Stimulated activated CD4-positive, alpha-beta T cell treated with anti-CD3 and anti-CD28 coated beads, Interleukin-1b, Interleukin-23, amount 100 ng/mL, for 24 hours (primary cell): ENCODE measurements at regions not wholly inside any gene's neighbourhood (a gene's known extent, or its start where the extent isn't known, plus 50 kb on each side); places are given as distances from the start of the nearest gene placed in this dataset.
"Not testable (repeated sequence)": the region's sequence is repeated elsewhere in the genome, so short reads cannot be mapped to it uniquely, and the experiment has no call there.

Experiments
- DNase-seq, 4 experiments: peaks; one replicate each; pipeline ENCODE4 v3.0.0-alpha.2; 2020; ENCODE audit warnings: low read depth in 4 of 4, low spot score in 1 of 4

GRCh38 chr12:73460212-73460611 is 1077.4 kb upstream of the ATXN7L3B start:
- no peak for DNase-seq

DNA sequence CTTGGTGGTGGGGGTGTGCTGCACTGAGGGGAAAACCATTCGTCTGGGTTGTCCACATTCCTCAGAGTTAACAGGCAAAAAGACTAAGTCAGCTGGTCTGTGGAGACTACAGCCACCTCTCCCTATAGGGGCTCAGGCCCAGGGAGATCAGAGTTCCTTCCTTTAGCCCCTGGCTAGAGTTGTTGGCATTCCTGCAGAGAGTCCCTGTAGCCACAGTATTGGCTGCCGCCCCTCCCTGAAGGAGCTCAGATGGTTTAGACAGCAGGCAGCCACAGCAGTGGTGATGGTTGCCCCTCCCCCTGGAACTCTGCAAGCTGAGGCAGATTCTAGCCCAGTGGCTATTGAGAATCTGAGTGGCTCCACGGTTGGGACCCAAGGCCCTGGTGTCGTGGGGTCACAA is 1072.5 kb upstream of the ATXN7L3B start:
- DNase-seq, result no peak

DNA sequence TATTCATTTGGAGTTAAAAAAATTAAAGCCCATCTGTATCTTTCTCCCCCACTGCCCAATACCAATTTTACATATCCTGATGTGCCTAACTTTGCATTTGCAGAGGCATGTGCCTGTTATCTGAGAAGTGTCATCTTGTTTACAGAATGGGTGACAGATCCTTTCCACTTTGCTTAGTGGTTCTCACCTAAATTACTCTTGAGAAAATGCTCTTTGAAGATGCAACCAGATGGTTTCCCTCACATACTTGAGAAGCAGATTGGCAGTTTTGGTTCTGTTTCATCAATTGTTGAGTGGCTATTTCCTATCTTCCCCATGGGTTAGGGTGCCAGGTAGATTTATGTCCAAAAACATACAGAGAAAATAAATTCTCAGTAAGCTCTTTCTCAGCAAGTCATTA is 1051.4 kb upstream of the ATXN7L3B start:
- DNase-seq, result no peak

- DNase-seq, result no peak
These were observed 1031.0 kb upstream of the ATXN7L3B start for GRCh38 chr12:73506611-73507010.

DNA sequence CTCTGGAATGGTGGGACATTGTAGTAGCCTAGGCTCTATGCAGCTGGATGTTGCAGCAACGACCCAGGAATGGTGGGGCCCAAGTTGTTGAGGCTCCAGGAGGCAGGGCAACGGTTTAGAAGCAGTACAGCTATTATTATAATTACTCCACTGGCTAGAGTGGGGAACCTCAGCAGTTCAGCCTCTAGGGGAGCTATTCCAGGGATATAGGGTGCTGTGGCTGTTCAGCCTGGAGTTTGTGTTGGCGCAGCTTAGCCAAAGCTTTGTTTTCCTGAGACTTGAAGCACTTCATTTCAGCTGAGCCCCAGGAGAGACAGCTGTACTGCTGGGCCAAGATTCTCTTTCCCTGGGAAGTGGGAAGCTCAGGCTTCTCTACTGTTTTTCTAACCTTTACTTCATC is 1023.0 kb upstream of the ATXN7L3B start:
- no peak for DNase-seq

GRCh38 chr12:73517859-73518258 is 1019.8 kb upstream of the ATXN7L3B start:
- no peak for DNase-seq

- DNase-seq, result no peak
These were observed 1008.4 kb upstream of the ATXN7L3B start for GRCh38 chr12:73529231-73529630.

GRCh38 chr12:73529954-73530353 is 1007.7 kb upstream of the ATXN7L3B start:
- DNase-seq, result no peak

GRCh38 chr12:73531752-73532151 is 1005.9 kb upstream of the ATXN7L3B start:
- DNase-seq, result no peak

GRCh38 chr12:73547421-73547820 is 990.2 kb upstream of the ATXN7L3B start:
- no peak for DNase-seq

- DNase-seq, result no peak
These were observed 952.5 kb upstream of the ATXN7L3B start for GRCh38 chr12:73585136-73585535.

GRCh38 chr12:73589220-73589619 is 948.4 kb upstream of the ATXN7L3B start:
- DNase-seq, result no peak

DNA sequence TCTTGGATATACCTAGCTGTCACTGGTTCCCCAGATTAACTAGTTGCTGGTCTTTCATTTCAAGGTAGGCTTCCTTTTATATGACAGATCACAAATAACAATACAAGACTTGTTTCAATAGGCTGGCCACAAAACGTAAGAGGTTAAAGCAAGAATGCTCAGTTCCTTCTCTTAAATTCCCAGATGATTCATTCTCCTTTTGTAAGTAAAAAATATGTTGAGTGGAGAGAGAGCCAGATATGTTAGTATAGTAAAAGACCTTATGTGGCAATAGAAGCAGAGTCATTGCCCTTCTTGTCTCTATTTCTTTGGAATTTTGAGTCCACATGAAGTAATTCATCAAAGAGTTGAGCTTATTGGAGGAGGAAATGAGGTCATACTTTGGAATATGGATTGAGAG is 939.0 kb upstream of the ATXN7L3B start:
- DNase-seq, result no peak

- no peak for DNase-seq
These were observed 938.4 kb upstream of the ATXN7L3B start for GRCh38 chr12:73599268-73599667.

- not testable (repeated sequence) for DNase-seq
These were observed 931.7 kb upstream of the ATXN7L3B start for GRCh38 chr12:73605925-73606324.

DNA sequence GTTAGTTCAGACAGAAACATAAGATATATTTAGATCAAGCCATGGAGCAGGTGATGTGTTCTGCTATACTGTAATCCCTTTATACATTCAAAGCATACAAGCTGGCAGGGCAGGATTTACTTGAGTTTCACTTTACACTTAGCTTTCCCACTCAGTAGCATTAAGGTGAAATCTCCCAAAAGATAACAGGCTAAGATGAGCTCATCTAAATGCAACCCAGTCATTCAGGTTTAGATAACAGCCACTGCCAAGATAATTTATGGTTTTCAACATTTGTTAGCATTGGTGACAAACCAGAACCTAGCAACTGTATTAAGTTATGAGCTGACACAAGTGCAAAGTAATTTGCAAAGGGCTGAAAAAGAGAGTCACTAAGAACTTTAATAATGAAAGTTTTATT is 925.1 kb upstream of the ATXN7L3B start:
- no peak for DNase-seq

DNA sequence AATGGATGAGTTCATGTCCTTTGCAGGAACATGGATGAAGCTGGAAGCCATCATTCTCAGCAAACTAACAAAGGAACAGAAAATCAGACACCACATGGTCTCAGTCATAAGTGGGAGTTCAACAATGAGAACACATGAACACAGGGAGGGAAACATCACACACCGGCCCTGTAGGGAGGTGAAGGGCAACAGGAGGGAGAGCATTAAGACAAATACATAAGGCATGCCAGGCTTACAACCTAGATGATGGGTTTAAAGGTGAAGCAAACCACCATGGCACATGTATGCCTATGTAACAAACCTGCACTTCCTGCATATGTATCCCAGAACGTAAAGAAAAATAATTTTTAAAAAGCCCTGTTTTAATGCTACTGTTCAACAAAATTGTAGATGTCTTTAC is 914.2 kb upstream of the ATXN7L3B start:
- DNase-seq, result no peak

DNA sequence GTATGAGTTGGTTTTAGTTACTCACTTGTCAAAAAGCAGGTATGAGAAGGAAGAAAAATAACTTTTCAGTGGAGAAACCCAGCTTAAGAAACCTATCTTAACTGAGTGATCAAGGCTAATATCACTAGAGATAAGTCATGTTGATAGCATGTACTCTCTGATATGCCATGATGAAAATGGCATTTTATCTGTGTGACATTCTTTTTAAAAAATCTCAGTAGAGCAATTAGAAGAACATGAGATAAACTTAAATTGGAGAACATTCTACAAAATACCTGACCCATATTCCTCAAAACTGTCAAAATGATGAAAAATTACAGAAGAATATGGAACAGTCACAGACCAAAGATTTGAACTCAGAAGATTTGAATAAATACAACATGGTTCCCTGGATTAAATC is 912.4 kb upstream of the ATXN7L3B start:
- DNase-seq, result no peak

DNA sequence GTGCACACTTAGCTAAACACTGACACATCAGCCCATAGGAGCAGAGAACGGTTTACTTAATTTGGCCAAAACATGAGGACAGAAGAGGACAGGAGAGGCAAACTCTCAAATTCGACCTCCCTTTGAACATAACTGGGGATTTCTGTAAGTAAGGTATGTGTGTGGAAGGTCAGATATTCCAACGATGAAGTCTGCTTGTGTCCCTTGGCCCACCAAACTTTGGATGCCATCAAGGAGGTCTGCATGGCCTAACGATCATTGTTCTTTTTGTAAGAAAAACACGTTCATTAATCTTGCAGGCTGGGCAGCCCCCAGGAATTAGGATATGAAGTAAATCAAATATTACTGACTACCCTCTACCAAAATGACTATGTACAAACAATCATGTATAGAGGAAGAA is 908.5 kb upstream of the ATXN7L3B start:
- no peak for DNase-seq

DNA sequence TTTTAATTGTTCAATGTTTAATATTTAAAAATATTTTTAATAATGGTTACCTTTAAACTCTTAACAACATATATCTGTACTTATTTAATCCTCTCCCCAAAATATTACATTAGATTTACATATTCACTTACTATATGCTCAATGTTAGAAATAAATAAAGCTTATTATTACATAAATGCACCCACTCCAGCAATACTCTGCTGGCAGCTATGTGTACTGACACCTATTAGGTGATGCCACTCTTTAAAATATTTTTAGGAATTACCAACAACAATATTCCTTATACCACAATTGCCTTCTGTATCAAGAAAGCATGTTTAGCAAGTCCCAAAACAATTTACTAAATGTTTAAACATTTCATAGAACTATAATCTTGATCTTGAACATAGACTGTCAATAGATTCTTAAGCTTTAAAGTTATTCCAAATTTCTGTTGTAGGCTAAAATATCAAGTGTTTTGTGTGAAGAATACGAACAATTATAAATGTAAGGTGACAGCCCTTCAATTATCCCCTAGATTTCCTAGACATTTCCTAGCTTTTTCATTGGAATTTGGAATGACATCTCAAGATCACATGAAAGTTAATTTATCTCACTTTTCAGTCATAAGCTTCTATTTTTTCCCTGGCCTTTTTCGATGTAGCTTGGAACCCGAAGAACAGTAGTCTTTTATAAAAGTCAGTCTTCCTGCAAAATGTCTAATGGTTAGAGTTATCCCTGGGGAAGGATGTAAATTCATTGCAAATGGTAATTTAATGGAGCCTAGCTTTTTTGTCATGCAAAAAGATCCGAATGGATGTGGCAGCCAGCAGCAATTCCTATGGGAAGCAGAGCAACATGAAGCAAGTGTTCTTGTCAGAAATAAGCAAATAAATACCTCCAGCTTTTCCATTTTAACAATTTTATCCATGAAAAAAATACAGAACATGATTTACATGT is 907.5 kb upstream of the ATXN7L3B start:
- no peak for DNase-seq

DNA sequence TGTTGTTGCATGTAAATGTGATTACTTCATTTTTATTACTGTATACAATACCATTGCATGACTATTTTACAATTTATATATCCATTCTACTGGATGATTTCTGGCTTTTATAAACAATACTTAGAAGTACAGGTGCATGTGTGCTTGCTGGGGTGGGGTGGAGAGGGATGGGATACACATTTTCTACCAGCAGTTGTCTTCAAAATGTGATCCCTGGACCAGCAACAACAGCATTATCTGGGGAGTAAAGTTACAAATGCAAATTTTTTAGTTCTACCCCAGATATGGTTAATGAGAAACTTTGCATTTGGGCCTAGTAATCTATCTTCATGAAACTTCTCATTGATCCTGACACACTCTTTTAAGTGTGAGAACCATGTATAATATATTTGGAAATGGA is 905.4 kb upstream of the ATXN7L3B start:
- no peak for DNase-seq

- no peak for DNase-seq
These were observed 905.0 kb upstream of the ATXN7L3B start for GRCh38 chr12:73632661-73633060.

DNA sequence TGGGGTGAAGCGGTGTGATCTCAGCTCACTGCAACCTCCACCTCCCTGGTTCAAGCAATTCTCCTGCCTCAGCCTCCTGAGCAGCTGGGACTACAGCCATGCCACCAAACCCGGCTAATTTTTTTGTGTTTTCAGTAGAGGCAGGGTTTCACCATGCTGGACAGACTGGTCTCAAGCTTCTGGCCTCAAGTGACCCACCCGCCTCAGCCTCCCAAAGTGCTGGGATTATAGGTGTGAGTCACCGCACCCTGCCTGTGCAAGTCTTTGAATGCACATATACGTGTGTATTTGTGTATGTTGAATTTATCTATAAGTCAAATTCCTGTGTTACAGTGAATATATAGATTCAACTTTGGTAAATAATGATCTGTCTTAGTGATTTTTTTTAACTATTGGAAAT is 898.2 kb upstream of the ATXN7L3B start:
- DNase-seq, result not testable (repeated sequence)
